GM10248 (cell line): ENCODE measurements at regions not wholly inside any gene's neighbourhood (a gene's known extent, or its start where the extent isn't known, plus 50 kb on each side); places are given as distances from the start of the nearest gene placed in this dataset.

ENCODE experiments used
- CTCF ChIA-PET: fragments of 300-600 bp; sonication (Branson Sonifier 250); formaldehyde crosslinking; extraction: SDS; loops from one replicate; lab custom pipeline; 2021; ENCODE audit warnings: antibody characterized with exemption; lab: Yijun Ruan, JAX
- POLR2A ChIA-PET: fragments of 350-650 bp; sonication (Branson Sonifier 250); formaldehyde crosslinking; extraction: SDS; loops from one replicate; lab custom pipeline; 2020; ENCODE audit warnings: antibody characterized with exemption; lab: Yijun Ruan, JAX
- DNase-seq: peaks from one replicate; pipeline ENCODE4 v3.0.0; 2012; ENCODE audit errors: extremely low spot score
- CTCF ChIP-seq: IDR thresholded peaks from 2 replicates; pipeline ENCODE4 v1.5.1; 2012; ENCODE audit warnings: mild to moderate bottlenecking, low read depth; ENCODE audit errors: extremely low read depth, missing control alignments, control extremely low read depth

DNA sequence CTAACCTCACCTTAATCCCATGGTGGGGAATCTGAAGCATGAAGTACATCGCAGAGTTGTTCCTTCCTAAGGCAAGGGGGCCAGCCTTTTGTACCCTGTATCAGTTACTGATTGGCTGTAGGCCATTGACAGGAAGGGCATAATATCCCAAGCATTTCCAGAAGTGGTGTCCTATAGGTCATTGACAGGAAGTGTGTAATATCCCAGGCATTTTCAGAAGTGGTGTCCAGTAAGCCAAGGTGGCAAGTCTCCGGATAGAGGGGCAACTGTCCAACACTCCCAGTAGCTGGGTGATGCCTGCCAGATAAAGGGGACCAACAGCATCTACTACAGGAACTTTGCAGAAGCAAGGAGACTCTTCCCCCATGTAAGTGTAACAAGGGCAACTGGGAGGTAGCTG is 52.1 kb upstream of the MYRIP start:
- ChIA-PET CTCF (interaction anchor here (1.2 kb wide), 1 partner anchor 8 kb away, joined by 3 read pairs; no protein-coding TSS in a partner anchor), POLR2A (no interaction called here)
- no peak for TF ChIP-seq CTCF
- DNase-seq: no peak
